ENCODE measurements at regions not wholly inside any gene's neighbourhood (a gene's known extent, or its start where the extent isn't known, plus 50 kb on each side); places are given as distances from the start of the nearest gene placed in this dataset.

DNA sequence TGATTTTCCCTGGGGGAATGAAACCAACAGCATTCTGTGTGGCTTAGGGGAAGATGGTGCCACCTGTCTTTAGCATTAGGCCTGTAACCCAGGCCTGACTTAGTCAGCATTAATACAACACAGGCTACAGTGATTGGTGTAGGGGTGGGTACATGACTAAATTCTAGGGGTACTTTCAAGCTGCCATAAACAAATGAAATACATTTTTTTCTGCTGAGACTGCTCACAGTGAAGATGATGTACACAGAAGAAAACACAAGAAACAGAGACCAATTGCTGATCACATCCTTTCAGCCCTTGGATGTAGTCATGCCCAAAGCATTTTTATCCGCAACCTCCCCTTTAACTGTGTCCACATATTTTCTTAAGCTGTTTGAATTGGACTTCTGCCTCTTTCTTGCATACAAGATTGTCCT is 527.2 kb downstream of the KCTD16 start:
- intact Hi-C loops (cut with DNase I): no loop called here

DNA sequence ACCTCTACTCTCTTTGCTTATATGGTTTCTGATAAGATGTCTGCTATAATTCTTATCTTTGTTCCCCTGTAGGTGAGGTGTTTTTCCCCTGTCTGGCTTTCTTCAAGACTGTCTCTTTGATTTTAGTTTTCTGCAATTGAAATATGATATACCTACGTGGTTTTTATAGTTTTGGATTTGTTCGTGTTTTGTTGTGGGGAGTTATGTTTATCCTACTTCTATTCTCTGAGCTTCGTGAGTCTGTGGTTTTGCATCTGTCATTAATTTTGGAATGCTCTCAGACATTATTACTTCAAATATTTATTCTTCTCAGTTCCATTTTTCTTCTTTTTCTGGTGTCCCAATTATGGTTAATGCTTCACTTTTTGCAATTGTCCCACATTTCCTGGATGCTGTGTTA is 521.3 kb downstream of the KCTD16 start:
- Histone ChIP-seq H3K4me3 (no peak overlapping the region), H3K27me3 (no peaks in the 10 kb centered on the region), H3K4me1 (no peaks in the 10 kb centered on the region), H3K9me3 (no peaks in the 10 kb centered on the region), H3K27ac (no peak overlapping the region), H3K36me3 (no peaks in the 10 kb centered on the region)
- intact Hi-C loops (cut with DNase I): no loop called here
- TF ChIP-seq CTCF (IDR thresholded peaks at IDR 0.05): no peak
- 27 to 36% methylated on average over 3 of the region's 3 CpGs for WGBS, 2 donors
- no peak for DNase-seq

More for the DNA sequence above, 527.2 kb downstream of the KCTD16 start:
- no peaks in the 10 kb centered on the region for H3K9me3 ChIP-seq
- no peak for TF ChIP-seq POLR2A (IDR thresholded peaks at IDR 0.05)
- TF ChIP-seq CTCF (IDR thresholded peaks at IDR 0.05): no peak
- H3K4me1 ChIP-seq: no peaks in the 10 kb centered on the region
- H3K27me3 ChIP-seq: no peaks in the 10 kb centered on the region
- no peaks in the 10 kb centered on the region for H3K36me3 ChIP-seq
- H3K4me3 ChIP-seq: no peak overlapping the region
- no peak for DNase-seq
- H3K27ac ChIP-seq: no peak overlapping the region
- 69 to 72% methylated on average over 1 of the region's 1 CpG for WGBS, 2 donors

GRCh38 chr5:144684899-144685298 is 514.2 kb downstream of the KCTD16 start:
- TF ChIP-seq CTCF (IDR thresholded peaks at IDR 0.05) (no peak), POLR2A (IDR thresholded peaks at IDR 0.05) (no peak)
- DNase-seq: no peak
- WGBS, 2 donors: 38 to 89% methylated on average over 1 of the region's 1 CpG
- no peak overlapping the region for H3K27ac ChIP-seq
- intact Hi-C loops (cut with DNase I): no loop called here
- H3K27me3 ChIP-seq: no peaks in the 10 kb centered on the region
- no peaks in the 10 kb centered on the region for H3K36me3 ChIP-seq
- H3K9me3 ChIP-seq: no peaks in the 10 kb centered on the region
- H3K4me1 ChIP-seq: no peaks in the 10 kb centered on the region
- no peak overlapping the region for H3K4me3 ChIP-seq

- no peaks in the 10 kb centered on the region for H3K4me1 ChIP-seq
- TF ChIP-seq POLR2A (IDR thresholded peaks at IDR 0.05) (no peak), CTCF (IDR thresholded peaks at IDR 0.05) (no peak)
- 75 to 89% methylated on average over 1 of the region's 1 CpG for WGBS, 2 donors
- no peaks in the 10 kb centered on the region for H3K9me3 ChIP-seq
- H3K36me3 ChIP-seq: no peaks in the 10 kb centered on the region
- H3K27ac ChIP-seq: no peak overlapping the region
- intact Hi-C loops (cut with DNase I): no loop called here
- no peak for DNase-seq
- no peak overlapping the region for H3K4me3 ChIP-seq
- H3K27me3 ChIP-seq: no peaks in the 10 kb centered on the region
Observed at GRCh38 chr5:144680711-144681110, 510.0 kb downstream of the KCTD16 start.

DNA sequence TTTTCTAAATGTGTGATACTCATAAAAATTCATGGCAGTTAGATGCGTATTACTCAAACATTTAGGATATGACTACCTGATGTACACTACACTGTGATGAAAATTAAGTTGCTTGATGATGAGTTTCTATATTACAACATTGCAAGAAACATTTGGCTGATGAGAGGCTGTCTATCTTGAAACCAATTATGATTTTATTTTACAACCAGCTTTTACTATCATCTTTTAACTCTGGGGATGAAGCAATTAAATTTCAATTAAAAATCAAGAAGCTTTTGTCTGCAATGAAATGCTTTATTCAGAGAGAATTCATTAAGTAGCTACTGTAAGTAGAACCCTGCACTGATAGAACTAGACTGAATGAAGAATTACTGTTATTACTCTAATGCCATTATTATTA is 500.4 kb downstream of the KCTD16 start:
- TF ChIP-seq CTCF (IDR thresholded peaks at IDR 0.05) (no peak), POLR2A (IDR thresholded peaks at IDR 0.05) (no peak)
- no peak for DNase-seq
- H3K9me3 ChIP-seq: no peaks in the 10 kb centered on the region
- no peak overlapping the region for H3K4me3 ChIP-seq
- H3K4me1 ChIP-seq: no peaks in the 10 kb centered on the region
- intact Hi-C loops (cut with DNase I): no loop called here
- no peaks in the 10 kb centered on the region for H3K27me3 ChIP-seq
- WGBS, 2 donors: 80 to 100% methylated on average over 1 of the region's 1 CpG
- no peak overlapping the region for H3K27ac ChIP-seq
- H3K36me3 ChIP-seq: no peaks in the 10 kb centered on the region

Measured in esophagus squamous epithelium (tissue), 5 donors.